ENCODE measurements at regions not wholly inside any gene's neighbourhood (a gene's known extent, or its start where the extent isn't known, plus 50 kb on each side); places are given as distances from the start of the nearest gene placed in this dataset.

- TF ChIP-seq, protein P1, sequence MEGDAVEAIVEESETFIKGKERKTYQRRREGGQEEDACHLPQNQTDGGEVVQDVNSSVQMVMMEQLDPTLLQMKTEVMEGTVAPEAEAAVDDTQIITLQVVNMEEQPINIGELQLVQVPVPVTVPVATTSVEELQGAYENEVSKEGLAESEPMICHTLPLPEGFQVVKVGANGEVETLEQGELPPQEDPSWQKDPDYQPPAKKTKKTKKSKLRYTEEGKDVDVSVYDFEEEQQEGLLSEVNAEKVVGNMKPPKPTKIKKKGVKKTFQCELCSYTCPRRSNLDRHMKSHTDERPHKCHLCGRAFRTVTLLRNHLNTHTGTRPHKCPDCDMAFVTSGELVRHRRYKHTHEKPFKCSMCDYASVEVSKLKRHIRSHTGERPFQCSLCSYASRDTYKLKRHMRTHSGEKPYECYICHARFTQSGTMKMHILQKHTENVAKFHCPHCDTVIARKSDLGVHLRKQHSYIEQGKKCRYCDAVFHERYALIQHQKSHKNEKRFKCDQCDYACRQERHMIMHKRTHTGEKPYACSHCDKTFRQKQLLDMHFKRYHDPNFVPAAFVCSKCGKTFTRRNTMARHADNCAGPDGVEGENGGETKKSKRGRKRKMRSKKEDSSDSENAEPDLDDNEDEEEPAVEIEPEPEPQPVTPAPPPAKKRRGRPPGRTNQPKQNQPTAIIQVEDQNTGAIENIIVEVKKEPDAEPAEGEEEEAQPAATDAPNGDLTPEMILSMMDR (IDR thresholded peaks at IDR 0.05), result no peak
- no peak for TF ChIP-seq POLR2A (IDR thresholded peaks at IDR 0.05)
Measured at GRCh38 chr1:37305841-37306240, 168.5 kb upstream of the ZC3H12A start.
